Uterus (tissue), 3 donors: ENCODE measurements at regions not wholly inside any gene's neighbourhood (a gene's known extent, or its start where the extent isn't known, plus 50 kb on each side); places are given as distances from the start of the nearest gene placed in this dataset. TPM values are rescaled to one million over a fixed set of nuclear protein-coding genes. Genes with fewer than 3 reads are reported as not detected.
A peak's percentile ranks its signal among the peaks of the same experiment; 100 is the strongest.
"Not testable (repeated sequence)": the region's sequence is repeated elsewhere in the genome, so short reads cannot be mapped to it uniquely, and the experiment has no call there.

ENCODE experiments used
- DNase-seq, 2 donors: peaks; one replicate each; pipeline ENCODE4 v3.0.0-alpha.2; 2019 to 2020
- H3K27ac ChIP-seq, 2 donors: fragments of 200-600 bp; sonication (generic); 1 replicate in 1 of 2; 2 replicates in 1 of 2; pipeline ENCODE4 v1.5.1; 2016 to 2018
- H3K27me3 ChIP-seq, 2 donors: fragments of 200-600 bp; sonication (generic); one replicate each; pipeline ENCODE4 v1.5.1; 2018 to 2019; ENCODE audit warnings: control low read depth in 1 of 2
- H3K36me3 ChIP-seq, 2 donors: fragments of 200-600 bp; sonication (generic); one replicate each; pipeline ENCODE4 v1.5.1; 2019; ENCODE audit warnings: control low read depth in 1 of 2
- H3K4me1 ChIP-seq, 2 donors: fragments of 200-600 bp; sonication (generic); one replicate each; pipeline ENCODE4 v1.5.1; 2018 to 2019; ENCODE audit warnings: control low read depth in 1 of 2
- H3K4me3 ChIP-seq, 2 donors: fragments of 200-600 bp; sonication (generic); 1 replicate in 1 of 2; 2 replicates in 1 of 2; pipeline ENCODE4 v1.5.1; 2018 to 2019; ENCODE audit warnings: mild to moderate bottlenecking in 1 of 2
- H3K9me3 ChIP-seq, 2 donors: fragments of 200-600 bp; sonication (generic); one replicate each; pipeline ENCODE4 v1.5.1; 2019; ENCODE audit warnings: control low read depth in 1 of 2
- CTCF ChIP-seq, 4 experiments: fragments of 200-600 bp in 2 of 4; fragments of 450-650 bp in 2 of 4; sonication (generic) in 2 of 4; IDR thresholded peaks; one replicate each; pipeline ENCODE4 v1.5.1; 2016 to 2019; ENCODE audit warnings: antibody characterized with exemption in 4 of 4, mild to moderate bottlenecking in 2 of 4, moderate library complexity in 1 of 4
- POLR2A ChIP-seq, 2 donors: fragments of 450-650 bp; IDR thresholded peaks; one replicate each; pipeline ENCODE4 v1.6.1; 2016; ENCODE audit warnings: antibody characterized with exemption in 2 of 2, mild to moderate bottlenecking in 1 of 2, moderate library complexity in 1 of 2
- intact Hi-C: fragments of 100-400 bp; cut with DNase I; formaldehyde crosslinking; loops from one replicate; pipeline ENCODE4 v1.15.1; 2023; ENCODE audit warnings: low total_unique reads
- small RNA-seq: library from RNA; depleted of rRNA; stranded (forward); fragments of <200 nt; gene quantifications from one replicate; pipeline ENCODE3, GENCODE V24; 2016
- donor health status: DM: yes; HTN: yes; CAD: no.

DNA sequence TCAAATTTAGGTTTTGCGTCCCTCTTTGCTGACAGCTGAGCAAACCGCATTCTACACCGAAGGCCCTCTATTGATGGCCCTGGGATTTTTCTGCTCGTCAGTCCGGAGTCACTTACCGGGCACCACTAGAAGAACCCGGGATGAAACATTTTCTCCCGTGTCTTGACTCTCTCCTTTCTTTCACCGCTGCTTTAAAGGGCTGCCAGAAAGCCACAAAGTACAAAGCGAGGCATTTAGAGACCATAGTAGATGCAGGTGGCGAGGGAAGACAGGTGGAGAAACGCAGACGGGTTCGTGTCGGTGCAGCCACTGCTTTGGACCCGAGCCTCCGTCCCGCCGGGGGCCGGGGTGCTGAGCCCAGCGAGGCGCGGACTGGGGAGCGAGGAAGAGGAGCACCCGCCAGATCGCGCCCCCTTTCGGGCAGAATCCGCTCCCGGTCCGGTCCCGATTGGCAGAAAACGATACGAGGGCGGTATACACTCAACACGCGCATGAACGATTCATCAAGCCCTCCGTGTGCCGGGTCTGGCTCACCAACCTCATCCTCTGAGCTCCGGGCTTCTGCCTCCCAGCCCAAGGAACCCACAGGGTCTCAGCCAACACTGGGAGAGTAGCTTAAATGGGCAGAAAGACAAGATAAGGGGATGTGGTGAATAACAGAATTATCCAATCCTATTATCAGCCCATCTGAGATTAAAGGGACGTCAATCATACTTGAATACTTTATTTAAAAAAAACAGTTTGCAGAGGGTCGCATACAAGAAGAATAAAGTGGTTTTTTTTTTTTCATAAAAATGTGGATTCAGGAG, 84.9 kb downstream of the TRIM27 start:
- peaks cover 0 to 9% of the 10 kb centered on the region in 2 donors for H3K27me3 ChIP-seq
- intact Hi-C loops, result loop anchor here (10.0 kb wide), 1 partner anchor 176 kb away; no protein-coding TSS in a partner anchor
- TF ChIP-seq POLR2A (IDR thresholded peaks at IDR 0.05) (no peak), CTCF (IDR thresholded peaks at IDR 0.05) (peak; percentile 25 to 58 (median 39))
- no peaks in the 10 kb centered on the region for H3K36me3 ChIP-seq
- no peaks in the 10 kb centered on the region for H3K4me1 ChIP-seq
- peak; percentile 77 to 81 for DNase-seq
- H3K27ac ChIP-seq, result peak overlapping the region; percentile 76 to 78
- H3K4me3 ChIP-seq, result peak overlapping the region; percentile 55 to 58
- H3K9me3 ChIP-seq, result no peaks in the 10 kb centered on the region

DNA sequence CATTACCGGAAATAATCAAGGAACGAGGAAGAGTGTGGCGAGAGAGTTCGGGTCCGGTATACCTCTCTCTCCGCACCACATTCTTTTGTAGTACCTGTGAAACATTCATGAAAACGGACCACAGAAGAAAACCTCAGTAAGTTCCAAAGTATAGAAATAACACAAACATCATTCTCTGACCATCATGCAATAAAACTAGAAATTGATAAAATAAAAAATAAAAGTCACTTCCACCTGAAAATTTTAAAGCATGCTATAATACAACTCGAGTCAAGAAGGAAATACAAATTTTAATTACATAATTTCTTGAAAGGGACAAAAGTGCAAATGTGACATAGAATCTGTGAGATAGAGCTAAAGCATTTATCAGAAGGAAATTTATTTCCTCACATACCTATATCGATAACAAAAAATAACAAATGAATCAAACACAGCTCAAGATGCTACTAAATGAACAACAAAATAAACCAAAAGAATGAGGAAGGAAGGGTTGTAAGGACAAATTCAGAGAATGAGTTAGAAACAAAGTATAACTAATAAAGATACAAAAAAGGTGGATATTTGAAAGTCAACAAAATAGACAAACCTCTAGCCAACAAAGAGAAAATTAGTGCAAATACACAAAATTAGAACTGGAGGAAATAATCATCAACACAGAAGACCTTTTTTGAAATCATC, 84.2 kb downstream of the TRIM27 start:
- H3K27ac ChIP-seq, result peak overlapping the region; percentile 76 to 78
- intact Hi-C loops, result loop anchor here (10.0 kb wide), 1 partner anchor 175 kb away; no protein-coding TSS in a partner anchor
- H3K4me3 ChIP-seq, result peak overlapping the region; percentile 55 to 58
- H3K27me3 ChIP-seq, result peaks cover 0 to 12% of the 10 kb centered on the region in 2 donors
- H3K4me1 ChIP-seq, result no peaks in the 10 kb centered on the region
- no peak for DNase-seq
- H3K9me3 ChIP-seq, result no peaks in the 10 kb centered on the region
- TF ChIP-seq CTCF (IDR thresholded peaks at IDR 0.05) (no peak), POLR2A (IDR thresholded peaks at IDR 0.05) (no peak)
- no peaks in the 10 kb centered on the region for H3K36me3 ChIP-seq

- no peak for DNase-seq
- H3K4me3 ChIP-seq, result no peak overlapping the region
- H3K4me1 ChIP-seq, result no peaks in the 10 kb centered on the region
- no peaks in the 10 kb centered on the region for H3K9me3 ChIP-seq
- intact Hi-C loops, result no loop called here
- TF ChIP-seq POLR2A (IDR thresholded peaks at IDR 0.05), result no peak
- TF ChIP-seq CTCF (IDR thresholded peaks at IDR 0.05), result no peak
- no peak overlapping the region for H3K27ac ChIP-seq
- H3K36me3 ChIP-seq, result no peaks in the 10 kb centered on the region
- peaks cover 0 to 17% of the 10 kb centered on the region in 2 donors for H3K27me3 ChIP-seq
Observed at GRCh38 chr6:28841290-28841689, 82.5 kb downstream of the TRIM27 start.

GRCh38 chr6:28848756-28849155, 75.0 kb downstream of the TRIM27 start:
- H3K27ac ChIP-seq, H3K4me1 ChIP-seq, intact Hi-C loops, H3K36me3 ChIP-seq, H3K27me3 ChIP-seq, DNase-seq, H3K4me3 ChIP-seq, H3K9me3 ChIP-seq: not testable (repeated sequence)

Small RNA genes in the stretch of these regions (small RNA-seq; reads per million reads assigned to genes)
- gene AL121932.1, result not detected
